Ectodermal cell (in vitro differentiated cells): ENCODE measurements at regions not wholly inside any gene's neighbourhood (a gene's known extent, or its start where the extent isn't known, plus 50 kb on each side); places are given as distances from the start of the nearest gene placed in this dataset.

ENCODE experiments used
- H3K27ac ChIP-seq: 2 replicates; pipeline ENCODE4 v1.7.0; 2013; ENCODE audit warnings: mild to moderate bottlenecking, low read depth, low read length; ENCODE audit not compliant: insufficient read depth, poor library complexity, severe bottlenecking
- H3K27me3 ChIP-seq: 2 replicates; pipeline ENCODE4 v1.7.0; 2013; ENCODE audit warnings: mild to moderate bottlenecking, low read length; ENCODE audit not compliant: insufficient read depth, control insufficient read depth, poor library complexity, severe bottlenecking
- H3K36me3 ChIP-seq: one replicate; pipeline ENCODE4 v1.7.0; 2013; ENCODE audit warnings: low read length; ENCODE audit not compliant: control insufficient read depth, insufficient read depth
- H3K4me1 ChIP-seq: one replicate; pipeline ENCODE4 v1.7.0; 2013; ENCODE audit warnings: low read length; ENCODE audit not compliant: control insufficient read depth, insufficient read depth
- H3K4me3 ChIP-seq: 2 replicates; pipeline ENCODE4 v1.7.0; 2013; ENCODE audit warnings: low read depth, low read length, control low read depth; ENCODE audit not compliant: insufficient read depth
- H3K9me3 ChIP-seq: 2 replicates; pipeline ENCODE4 v1.7.0; 2013; ENCODE audit warnings: mild to moderate bottlenecking, low read length, moderate library complexity; ENCODE audit not compliant: control insufficient read depth
- WGBS, 2 experiments: methylation state at CpG; one replicate each; pipeline ENCODE4 v1.1.7; 2013; ENCODE audit warnings: missing lambda C conversion rate in 2 of 2; 5-methylcytosine and 5-hydroxymethylcytosine counted together

GRCh38 chr2:134089454-134089853, 164.4 kb upstream of the MGAT5 start:
- H3K36me3 ChIP-seq: no peaks in the 10 kb centered on the region
- no peak overlapping the region for H3K27ac ChIP-seq
- 90 to 97% methylated on average over 2 of the region's 2 CpGs for WGBS, 2 experiments
- H3K9me3 ChIP-seq: no peaks in the 10 kb centered on the region
- H3K27me3 ChIP-seq: no peaks in the 10 kb centered on the region
- peaks cover 12% of the 10 kb centered on the region for H3K4me1 ChIP-seq
- H3K4me3 ChIP-seq: no peak overlapping the region

- no peak overlapping the region for H3K27ac ChIP-seq
- no peaks in the 10 kb centered on the region for H3K36me3 ChIP-seq
- no peak overlapping the region for H3K4me3 ChIP-seq
- H3K9me3 ChIP-seq: no peaks in the 10 kb centered on the region
- 94 to 97% methylated on average over 4 of the region's 4 CpGs for WGBS, 2 experiments
- no peaks in the 10 kb centered on the region for H3K4me1 ChIP-seq
- H3K27me3 ChIP-seq: no peaks in the 10 kb centered on the region
Measured at GRCh38 chr2:134097740-134098139, 156.1 kb upstream of the MGAT5 start.

DNA sequence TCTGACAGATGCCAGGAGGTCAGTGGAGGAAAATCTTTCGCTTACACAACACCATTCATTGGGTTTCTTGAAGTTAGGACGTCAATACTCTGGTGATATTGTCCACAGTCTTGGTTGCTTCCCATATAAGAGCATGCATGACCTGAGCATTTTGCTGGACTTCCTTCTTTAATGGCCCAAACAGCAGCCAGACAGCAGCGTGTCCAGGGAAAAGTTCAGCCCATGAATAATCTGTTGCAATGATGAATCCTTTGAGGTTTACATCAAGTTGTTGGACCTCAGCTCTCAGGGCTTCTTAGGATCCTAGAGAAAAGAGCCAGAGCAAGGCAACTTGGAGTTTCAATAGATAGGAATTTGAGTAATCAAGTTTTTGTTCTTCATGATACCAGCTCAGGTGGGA, 155.6 kb upstream of the MGAT5 start:
- Histone ChIP-seq H3K4me1 (no peaks in the 10 kb centered on the region), H3K27ac (no peak overlapping the region), H3K36me3 (no peaks in the 10 kb centered on the region), H3K27me3 (no peaks in the 10 kb centered on the region), H3K9me3 (no peaks in the 10 kb centered on the region), H3K4me3 (no peak overlapping the region)
- 94 to 95% methylated on average over 3 of the region's 3 CpGs for WGBS, 2 experiments

GRCh38 chr2:134099273-134099672, 154.6 kb upstream of the MGAT5 start:
- H3K4me1 ChIP-seq: no peaks in the 10 kb centered on the region
- H3K4me3 ChIP-seq: no peak overlapping the region
- H3K27ac ChIP-seq: no peak overlapping the region
- H3K36me3 ChIP-seq: no peaks in the 10 kb centered on the region
- 86 to 100% methylated on average over 1 of the region's 1 CpG for WGBS, 2 experiments
- H3K9me3 ChIP-seq: no peaks in the 10 kb centered on the region
- H3K27me3 ChIP-seq: no peaks in the 10 kb centered on the region

DNA sequence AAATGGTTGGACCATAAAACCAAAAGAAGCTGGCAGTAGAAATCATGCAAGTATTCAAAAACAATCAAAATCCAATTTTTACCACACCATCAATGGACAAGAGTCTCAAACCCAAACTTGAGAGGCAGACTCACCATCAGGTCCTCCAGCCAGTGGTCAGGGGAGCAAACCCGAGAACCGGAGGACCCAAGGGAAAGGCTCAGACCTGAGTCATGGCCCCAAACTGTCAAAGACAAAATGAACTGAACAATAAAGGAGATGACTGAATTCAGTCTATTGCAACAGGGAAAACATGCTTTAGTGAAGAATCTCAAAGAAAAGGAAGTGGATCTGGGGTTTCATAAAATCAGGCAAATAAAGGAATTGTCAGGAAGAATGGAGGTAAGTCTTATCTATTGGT, 150.7 kb upstream of the MGAT5 start:
- no peak overlapping the region for H3K27ac ChIP-seq
- H3K4me1 ChIP-seq: peaks cover 4% of the 10 kb centered on the region
- H3K4me3 ChIP-seq: no peak overlapping the region
- no peaks in the 10 kb centered on the region for H3K36me3 ChIP-seq
- WGBS, 2 experiments: 88 to 98% methylated on average over 2 of the region's 2 CpGs
- H3K9me3 ChIP-seq: no peaks in the 10 kb centered on the region
- H3K27me3 ChIP-seq: peaks cover 6% of the 10 kb centered on the region

GRCh38 chr2:134104754-134105153, 149.1 kb upstream of the MGAT5 start:
- Histone ChIP-seq H3K4me3 (no peak overlapping the region), H3K27ac (no peak overlapping the region), H3K9me3 (no peaks in the 10 kb centered on the region), H3K27me3 (peaks cover 6% of the 10 kb centered on the region), H3K36me3 (no peaks in the 10 kb centered on the region), H3K4me1 (peaks cover 4% of the 10 kb centered on the region)
- WGBS, 2 experiments: 73 to 89% methylated on average over 1 of the region's 1 CpG

GRCh38 chr2:134107402-134107801, 146.5 kb upstream of the MGAT5 start:
- peaks cover 3% of the 10 kb centered on the region for H3K9me3 ChIP-seq
- WGBS, 2 experiments: 18 to 27% methylated on average over 2 of the region's 3 CpGs
- no peaks in the 10 kb centered on the region for H3K36me3 ChIP-seq
- no peak overlapping the region for H3K27ac ChIP-seq
- peaks cover 4% of the 10 kb centered on the region for H3K4me1 ChIP-seq
- no peak overlapping the region for H3K4me3 ChIP-seq
- H3K27me3 ChIP-seq: peaks cover 6% of the 10 kb centered on the region

DNA sequence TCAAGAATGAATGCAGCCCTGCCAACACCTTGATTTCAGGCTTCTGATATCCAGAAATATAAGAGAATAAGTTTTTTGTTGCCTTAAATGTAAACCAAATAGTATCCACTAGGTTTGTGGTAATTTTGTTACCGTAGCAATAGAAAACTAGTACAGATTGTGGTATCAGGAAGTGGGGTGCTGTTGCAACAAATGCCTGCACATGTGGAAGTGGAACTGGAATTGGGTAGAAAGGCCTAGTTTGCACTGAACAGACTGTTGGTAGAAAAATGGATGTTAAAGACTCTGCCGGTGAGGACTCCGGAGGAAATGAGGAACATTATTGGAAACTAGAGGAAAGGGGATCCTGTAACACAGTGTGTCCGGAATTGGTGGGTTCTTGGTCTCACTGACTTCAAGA, 145.8 kb upstream of the MGAT5 start:
- no peak overlapping the region for H3K4me3 ChIP-seq
- no peak overlapping the region for H3K27ac ChIP-seq
- no peaks in the 10 kb centered on the region for H3K36me3 ChIP-seq
- 96% methylated on average over 4 of the region's 4 CpGs for WGBS, 2 experiments
- peaks cover 4% of the 10 kb centered on the region for H3K4me1 ChIP-seq
- peaks cover 6% of the 10 kb centered on the region for H3K27me3 ChIP-seq
- peaks cover 3% of the 10 kb centered on the region for H3K9me3 ChIP-seq

DNA sequence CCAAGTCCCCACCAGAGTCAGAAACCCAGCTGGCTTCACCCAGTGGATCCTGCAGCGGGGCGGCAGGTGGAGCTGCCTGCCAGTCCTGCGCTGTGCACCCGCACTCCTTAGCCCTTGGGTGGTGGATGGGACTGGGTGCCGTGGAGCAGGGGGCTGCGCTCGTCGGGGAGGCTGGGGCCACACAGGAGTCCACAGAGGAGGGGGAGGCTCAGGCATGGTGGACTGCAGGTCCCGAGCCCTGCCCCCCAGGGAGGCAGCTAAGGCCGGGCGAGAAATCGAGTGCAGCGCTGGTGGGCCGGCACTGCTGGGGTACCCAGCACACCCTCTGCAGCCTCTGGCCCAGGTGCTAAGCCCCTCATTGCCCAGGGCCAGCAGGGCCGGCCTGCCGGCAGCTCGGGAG, 144.6 kb upstream of the MGAT5 start:
- 96 to 97% methylated on average over 17 of the region's 17 CpGs for WGBS, 2 experiments
- Histone ChIP-seq H3K36me3 (no peaks in the 10 kb centered on the region), H3K27ac (no peak overlapping the region), H3K4me3 (no peak overlapping the region), H3K27me3 (peaks cover 6% of the 10 kb centered on the region), H3K9me3 (peaks cover 3% of the 10 kb centered on the region), H3K4me1 (peaks cover 4% of the 10 kb centered on the region)

GRCh38 chr2:134109725-134110124, 144.1 kb upstream of the MGAT5 start:
- Histone ChIP-seq H3K4me3 (no peak overlapping the region), H3K4me1 (peaks cover 4% of the 10 kb centered on the region), H3K9me3 (peaks cover 3% of the 10 kb centered on the region), H3K36me3 (no peaks in the 10 kb centered on the region), H3K27me3 (peaks cover 6% of the 10 kb centered on the region), H3K27ac (no peak overlapping the region)
- WGBS, 2 experiments: 94 to 95% methylated on average over 13 of the region's 13 CpGs

GRCh38 chr2:134110532-134110931, 143.3 kb upstream of the MGAT5 start:
- Histone ChIP-seq H3K36me3 (no peaks in the 10 kb centered on the region), H3K27ac (no peak overlapping the region), H3K4me1 (peaks cover 4% of the 10 kb centered on the region), H3K27me3 (peaks cover 6% of the 10 kb centered on the region), H3K4me3 (no peak overlapping the region), H3K9me3 (peaks cover 3% of the 10 kb centered on the region)
- WGBS, 2 experiments: 96 to 100% methylated on average over 3 of the region's 3 CpGs
